HG02943 (cell line): ENCODE measurements at regions not wholly inside any gene's neighbourhood (a gene's known extent, or its start where the extent isn't known, plus 50 kb on each side); places are given as distances from the start of the nearest gene placed in this dataset.
A peak's percentile ranks its signal among the peaks of the same experiment; 100 is the strongest.
"Not testable (repeated sequence)": the region's sequence is repeated elsewhere in the genome, so short reads cannot be mapped to it uniquely, and the experiment has no call there.

Experiments used
- ATAC-seq: cut with Tn5 transposase; IDR thresholded peaks from one replicate; pipeline ENCODE4 v1.9.1; 2021; ENCODE audit warnings: mild to moderate bottlenecking, low read depth, moderate library complexity; ENCODE audit not compliant: unreplicated experiment

GRCh38 chr3:31092748-31093589 lies 198.5 kb upstream of the GADL1 start:
- ATAC-seq, result no peak

- no peak for ATAC-seq
Observed at GRCh38 chr3:31093606-31094005, 199.1 kb upstream of the GADL1 start.

GRCh38 chr3:31094048-31094447 lies 199.6 kb upstream of the GADL1 start:
- no peak for ATAC-seq

- no peak for ATAC-seq
Observed at GRCh38 chr3:31095255-31095654, 200.8 kb upstream of the GADL1 start.

- no peak for ATAC-seq
Observed at GRCh38 chr3:31096661-31097395, 202.4 kb upstream of the GADL1 start.

GRCh38 chr3:31100519-31100918 lies 206.1 kb upstream of the GADL1 start:
- ATAC-seq, result no peak

GRCh38 chr3:31101285-31101684 lies 206.8 kb upstream of the GADL1 start:
- ATAC-seq, result not testable (repeated sequence)

- no peak for ATAC-seq
Observed at GRCh38 chr3:31102196-31102879, 207.9 kb upstream of the GADL1 start.

GRCh38 chr3:31103181-31103580 lies 208.7 kb upstream of the GADL1 start:
- ATAC-seq, result no peak

GRCh38 chr3:31103623-31104180 lies 209.2 kb upstream of the GADL1 start:
- ATAC-seq, result no peak

- no peak for ATAC-seq
Observed at GRCh38 chr3:31105011-31105410, 210.6 kb upstream of the GADL1 start.

- ATAC-seq, result no peak
Observed at GRCh38 chr3:31105438-31106077, 211.1 kb upstream of the GADL1 start.

- ATAC-seq, result no peak
Observed at GRCh38 chr3:31106204-31106603, 211.7 kb upstream of the GADL1 start.

GRCh38 chr3:31106912-31107311 lies 212.5 kb upstream of the GADL1 start:
- ATAC-seq, result peak; percentile 68

- ATAC-seq, result no peak
Observed at GRCh38 chr3:31114929-31115283, 220.4 kb upstream of the GADL1 start.

GRCh38 chr3:31115531-31115930 lies 221.1 kb upstream of the GADL1 start:
- ATAC-seq, result not testable (repeated sequence)

- no peak for ATAC-seq
Observed at GRCh38 chr3:31116651-31117050, 222.2 kb upstream of the GADL1 start.

GRCh38 chr3:31117854-31118253 lies 223.4 kb upstream of the GADL1 start:
- ATAC-seq, result no peak

GRCh38 chr3:31124373-31124772 lies 229.9 kb upstream of the GADL1 start:
- no peak for ATAC-seq

- ATAC-seq, result no peak
Observed at GRCh38 chr3:31125413-31126020, 231.1 kb upstream of the GADL1 start.
